Activated naive CD4-positive, alpha-beta T cell treated with anti-CD3 and anti-CD28 coated beads for 36 hours (primary cell): ENCODE measurements at regions not wholly inside any gene's neighbourhood (a gene's known extent, or its start where the extent isn't known, plus 50 kb on each side); places are given as distances from the start of the nearest gene placed in this dataset.
"Not testable (repeated sequence)": the region's sequence is repeated elsewhere in the genome, so short reads cannot be mapped to it uniquely, and the experiment has no call there.

Source experiments
- CTCF ChIA-PET: fragments of 350-600 bp; sonication (Branson Sonifier 250); formaldehyde crosslinking; loops from one replicate; lab custom pipeline; 2021; ENCODE audit warnings: antibody characterized with exemption; lab: Charles Lee
- DNase-seq: peaks from one replicate; pipeline ENCODE4 v3.0.0-alpha.2; 2020
- H3K27ac Mint-ChIP-seq: one replicate; pipeline ENCODE4 v1.8.0; 2021; ENCODE audit warnings: mild to moderate bottlenecking, mixed read lengths
- H3K27me3 Mint-ChIP-seq: one replicate; pipeline ENCODE4 v1.8.0; 2021; ENCODE audit warnings: low read depth, mixed read lengths
- H3K36me3 Mint-ChIP-seq: one replicate; pipeline ENCODE4 v1.8.0; 2021; ENCODE audit warnings: low read depth, mixed read lengths
- H3K4me1 Mint-ChIP-seq: one replicate; pipeline ENCODE4 v1.8.0; 2021; ENCODE audit warnings: low read depth, mixed read lengths
- H3K4me3 Mint-ChIP-seq: one replicate; pipeline ENCODE4 v1.8.0; 2021; ENCODE audit warnings: mild to moderate bottlenecking, moderate library complexity, mixed read lengths
- H3K9me3 Mint-ChIP-seq: one replicate; pipeline ENCODE4 v1.8.0; 2021; ENCODE audit warnings: mixed read lengths
- intact Hi-C: fragments of 100-400 bp; cut with micrococcal nuclease; formaldehyde crosslinking; loops from one replicate; pipeline ENCODE4 v1.15.1; 2023

DNA sequence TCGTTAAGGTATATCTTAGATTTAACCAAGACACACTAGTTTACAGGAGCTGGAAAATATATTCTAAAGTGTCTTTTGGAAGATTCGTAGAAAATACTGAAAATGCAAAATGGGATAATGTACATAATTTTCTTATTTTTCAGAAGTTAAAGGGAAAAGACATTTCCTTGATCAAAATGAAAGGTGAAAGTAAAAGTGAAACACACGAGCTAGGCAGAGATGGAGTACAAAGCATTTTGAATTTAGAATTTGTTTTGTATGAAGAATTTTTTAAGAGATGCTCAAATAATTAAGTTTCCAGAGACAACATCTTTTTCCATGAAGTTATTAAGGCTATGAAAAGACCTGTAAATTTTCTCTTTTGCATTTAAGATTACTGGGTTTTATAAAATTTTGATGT, 2192.6 kb upstream of the AGA start:
- H3K36me3 Mint-ChIP-seq, result no peaks in the 10 kb centered on the region
- CTCF ChIA-PET, result no interaction called here
- no peaks in the 10 kb centered on the region for H3K4me1 Mint-ChIP-seq
- peaks cover 13% of the 10 kb centered on the region for H3K9me3 Mint-ChIP-seq
- H3K4me3 Mint-ChIP-seq, result no peak overlapping the region
- intact Hi-C loops, result no loop called here
- no peak for DNase-seq
- no peak overlapping the region for H3K27ac Mint-ChIP-seq
- H3K27me3 Mint-ChIP-seq, result no peaks in the 10 kb centered on the region

DNA sequence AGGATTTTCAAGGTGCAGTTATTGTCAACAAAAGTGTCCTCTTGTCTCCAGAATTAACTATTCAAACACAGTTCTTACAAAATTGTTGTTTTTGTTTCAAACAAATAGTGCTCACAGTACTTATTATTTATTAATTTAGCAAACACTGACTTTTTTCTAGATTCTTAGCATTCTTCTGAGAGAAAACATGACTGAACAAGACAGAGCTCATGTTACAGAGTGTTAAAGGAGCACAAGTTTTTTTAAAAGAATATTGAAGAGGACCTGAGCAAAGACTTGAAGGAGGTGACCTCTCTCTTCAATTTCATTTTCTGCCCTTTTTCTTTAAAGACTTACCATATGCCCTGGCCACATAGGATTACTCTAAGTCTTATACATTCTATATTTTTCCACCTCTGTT, 2220.3 kb upstream of the AGA start:
- no peaks in the 10 kb centered on the region for H3K36me3 Mint-ChIP-seq
- no peak for DNase-seq
- no peak overlapping the region for H3K27ac Mint-ChIP-seq
- CTCF ChIA-PET, result no interaction called here
- H3K4me1 Mint-ChIP-seq, result no peaks in the 10 kb centered on the region
- no peak overlapping the region for H3K4me3 Mint-ChIP-seq
- intact Hi-C loops, result no loop called here
- H3K9me3 Mint-ChIP-seq, result peaks cover 16% of the 10 kb centered on the region
- H3K27me3 Mint-ChIP-seq, result no peaks in the 10 kb centered on the region

DNA sequence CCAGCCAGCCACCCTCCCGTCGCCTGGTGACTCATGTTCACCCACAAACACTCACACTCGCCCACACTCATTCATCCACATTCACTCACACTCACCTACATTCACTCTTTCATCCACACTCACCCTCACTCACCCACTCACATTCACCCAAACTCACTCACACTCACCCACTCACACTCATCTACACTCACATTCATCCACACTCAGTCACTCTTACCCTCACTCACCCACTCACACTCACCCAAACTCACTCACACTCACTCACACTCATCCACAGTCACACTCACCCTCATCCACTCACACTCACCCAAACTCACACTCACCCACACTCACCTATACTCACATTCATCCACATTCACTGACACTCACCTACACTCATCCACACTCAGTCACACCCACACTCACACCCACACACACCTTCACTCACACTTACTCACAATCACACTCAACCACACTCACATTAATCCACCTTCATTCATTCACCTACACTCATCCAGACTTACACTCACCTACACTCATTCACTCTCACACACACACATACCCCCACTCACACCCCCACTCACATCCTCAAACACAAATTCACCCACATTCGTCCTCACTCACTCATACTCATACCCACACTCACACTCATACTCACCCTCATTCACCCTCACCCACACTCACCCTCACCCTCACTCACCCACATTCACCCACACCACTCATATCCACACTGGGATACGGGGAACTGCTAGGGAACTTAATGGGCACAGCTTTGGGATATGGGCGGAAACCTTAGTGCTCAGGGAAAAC, 2221.6 kb upstream of the AGA start:
- no peaks in the 10 kb centered on the region for H3K4me1 Mint-ChIP-seq
- no peak for DNase-seq
- no peak overlapping the region for H3K4me3 Mint-ChIP-seq
- no peaks in the 10 kb centered on the region for H3K36me3 Mint-ChIP-seq
- H3K27me3 Mint-ChIP-seq, result no peaks in the 10 kb centered on the region
- intact Hi-C loops, result no loop called here
- H3K9me3 Mint-ChIP-seq, result peaks cover 16% of the 10 kb centered on the region
- H3K27ac Mint-ChIP-seq, result no peak overlapping the region
- CTCF ChIA-PET, result no interaction called here

DNA sequence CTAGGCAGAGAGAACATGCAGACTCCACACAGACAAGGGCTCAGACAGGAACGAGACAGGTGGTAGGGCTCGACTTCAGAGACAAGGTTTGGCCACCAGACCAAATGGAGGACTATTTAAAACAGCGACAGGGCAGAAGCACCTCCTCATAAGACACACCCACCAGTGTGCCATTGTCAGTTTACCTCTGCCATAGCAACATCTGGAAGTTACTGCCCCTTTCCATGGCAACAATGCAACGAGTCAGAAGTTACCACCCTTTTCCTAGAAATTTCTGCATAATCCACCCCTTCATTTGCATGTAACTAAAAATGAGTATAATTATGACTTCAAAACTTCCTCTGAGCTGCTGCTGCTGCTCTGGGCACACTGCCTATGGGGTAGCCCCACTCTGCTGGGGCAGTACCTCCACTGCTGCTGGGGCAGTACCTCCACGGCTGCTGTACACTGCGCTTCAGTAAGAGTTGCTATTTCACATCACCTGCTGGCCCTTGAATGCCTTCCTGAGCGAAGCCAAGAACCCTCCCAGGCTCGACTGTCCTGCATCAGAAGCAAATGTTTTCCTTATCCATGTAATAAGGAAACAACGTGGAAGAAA, 2222.3 kb upstream of the AGA start:
- Mint-ChIP-seq H3K36me3 (no peaks in the 10 kb centered on the region), H3K27me3 (no peaks in the 10 kb centered on the region), H3K27ac (no peak overlapping the region), H3K9me3 (peaks cover 16% of the 10 kb centered on the region), H3K4me3 (no peak overlapping the region), H3K4me1 (no peaks in the 10 kb centered on the region)
- intact Hi-C loops, result no loop called here
- DNase-seq, result peak; percentile 6
- CTCF ChIA-PET, result no interaction called here

DNA sequence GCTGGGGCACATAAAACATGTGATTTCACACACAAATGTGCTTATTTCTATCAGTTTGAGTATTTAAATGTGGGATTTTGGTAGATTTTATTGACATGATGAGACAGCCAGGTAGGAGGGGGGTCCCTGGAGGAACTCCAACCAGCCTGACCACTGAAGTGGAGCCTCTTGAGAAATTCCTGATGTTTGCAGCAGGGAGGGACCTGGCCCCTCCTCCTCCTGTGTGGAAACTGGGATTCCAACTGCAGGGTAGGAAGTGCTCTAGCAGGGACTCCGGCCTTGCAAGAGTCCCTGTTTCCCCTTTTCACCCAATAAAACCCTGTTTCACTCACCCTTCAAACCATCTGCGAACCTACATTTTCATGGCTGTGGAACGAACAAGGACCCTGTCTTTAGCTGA, 2224.0 kb upstream of the AGA start:
- H3K4me1 Mint-ChIP-seq, result no peaks in the 10 kb centered on the region
- CTCF ChIA-PET, result no interaction called here
- H3K9me3 Mint-ChIP-seq, result peaks cover 12% of the 10 kb centered on the region
- no peaks in the 10 kb centered on the region for H3K36me3 Mint-ChIP-seq
- no peak for DNase-seq
- intact Hi-C loops, result no loop called here
- no peak overlapping the region for H3K4me3 Mint-ChIP-seq
- no peaks in the 10 kb centered on the region for H3K27me3 Mint-ChIP-seq
- no peak overlapping the region for H3K27ac Mint-ChIP-seq

- Mint-ChIP-seq H3K36me3 (no peaks in the 10 kb centered on the region), H3K4me3 (no peak overlapping the region), H3K27me3 (no peaks in the 10 kb centered on the region), H3K27ac (no peak overlapping the region), H3K9me3 (peaks cover 6% of the 10 kb centered on the region), H3K4me1 (no peaks in the 10 kb centered on the region)
- DNase-seq, result no peak
- intact Hi-C loops, result no loop called here
- CTCF ChIA-PET, result no interaction called here
These were observed 2229.4 kb upstream of the AGA start for GRCh38 chr4:179671609-179672008.

- intact Hi-C loops, result no loop called here
- H3K36me3 Mint-ChIP-seq, result no peaks in the 10 kb centered on the region
- H3K27me3 Mint-ChIP-seq, result no peaks in the 10 kb centered on the region
- H3K27ac Mint-ChIP-seq, result no peak overlapping the region
- no peak overlapping the region for H3K4me3 Mint-ChIP-seq
- CTCF ChIA-PET, result no interaction called here
- peaks cover 27% of the 10 kb centered on the region for H3K9me3 Mint-ChIP-seq
- no peaks in the 10 kb centered on the region for H3K4me1 Mint-ChIP-seq
- no peak for DNase-seq
These were observed 2236.0 kb upstream of the AGA start for GRCh38 chr4:179678093-179678814.

DNA sequence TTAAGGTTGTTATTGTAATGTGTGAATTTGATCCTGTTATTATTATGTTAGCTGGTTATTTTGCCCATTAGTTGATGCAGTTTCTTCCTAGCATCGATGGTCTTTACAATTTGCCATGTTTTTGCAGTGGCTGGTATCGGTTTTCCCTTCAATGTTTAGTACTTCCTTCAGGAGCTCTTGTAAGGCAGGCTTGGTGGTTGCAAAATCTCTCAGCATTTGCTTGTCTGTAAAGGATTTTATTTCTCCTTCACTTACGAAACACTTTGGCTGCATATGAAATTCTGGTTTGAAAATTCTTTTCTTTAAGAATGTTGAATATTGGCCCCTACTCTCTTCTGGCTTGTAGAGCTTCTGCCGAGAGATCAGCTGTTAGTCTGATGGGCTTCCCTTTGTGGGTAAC, 2241.4 kb upstream of the AGA start:
- intact Hi-C loops, H3K4me1 Mint-ChIP-seq, H3K36me3 Mint-ChIP-seq, H3K4me3 Mint-ChIP-seq, H3K27me3 Mint-ChIP-seq, DNase-seq, H3K27ac Mint-ChIP-seq: not testable (repeated sequence)
- CTCF ChIA-PET, result interaction anchor here (0.6 kb wide), 1 partner anchor 61 kb away, joined by 4 read pairs; no protein-coding TSS in a partner anchor
- H3K9me3 Mint-ChIP-seq, result peaks cover 16% of the 10 kb centered on the region

DNA sequence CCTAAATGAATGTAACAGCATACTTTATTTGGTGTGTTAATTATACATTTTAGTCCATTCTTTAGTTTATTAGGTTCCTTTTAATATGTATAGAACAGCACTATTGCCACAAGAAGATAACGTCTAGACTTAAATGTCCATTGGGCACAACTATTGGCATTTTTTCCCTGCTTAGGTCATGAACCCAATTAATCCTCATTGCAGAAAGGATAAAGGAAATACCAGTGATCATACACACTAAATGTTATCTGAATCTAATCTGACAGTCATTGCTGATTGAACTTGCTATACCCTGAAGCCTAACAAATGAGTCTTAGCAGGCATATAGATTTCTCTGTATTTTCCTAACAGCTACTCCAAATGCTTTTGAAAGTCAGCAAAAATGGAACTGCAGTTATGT, 2250.0 kb upstream of the AGA start:
- Mint-ChIP-seq H3K4me3 (no peak overlapping the region), H3K27me3 (no peaks in the 10 kb centered on the region), H3K9me3 (no peaks in the 10 kb centered on the region), H3K27ac (no peak overlapping the region), H3K4me1 (no peaks in the 10 kb centered on the region), H3K36me3 (no peaks in the 10 kb centered on the region)
- no peak for DNase-seq
- intact Hi-C loops, result no loop called here
- CTCF ChIA-PET, result no interaction called here

DNA sequence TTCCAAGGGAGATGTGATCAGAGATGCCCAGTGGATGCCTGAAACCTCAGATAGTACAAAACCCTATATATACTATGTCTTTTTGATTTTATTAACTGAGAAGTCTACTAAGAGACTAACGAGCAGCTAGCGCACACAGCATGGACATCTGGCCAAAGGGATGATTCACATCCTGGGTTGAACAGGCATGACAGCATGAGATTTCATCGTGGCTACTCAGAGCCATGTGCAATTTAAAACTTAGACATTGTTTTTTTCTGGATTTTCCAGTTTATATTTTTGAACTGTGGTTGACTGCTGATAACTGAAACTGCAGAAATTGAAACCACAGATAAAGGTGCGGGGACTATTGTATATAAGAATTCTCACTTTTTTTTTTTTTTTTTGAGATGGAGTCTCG, 2252.9 kb upstream of the AGA start:
- intact Hi-C loops, result no loop called here
- Mint-ChIP-seq H3K4me3 (no peak overlapping the region), H3K27me3 (no peaks in the 10 kb centered on the region), H3K9me3 (no peaks in the 10 kb centered on the region), H3K4me1 (no peaks in the 10 kb centered on the region), H3K36me3 (no peaks in the 10 kb centered on the region), H3K27ac (no peak overlapping the region)
- DNase-seq, result no peak
- CTCF ChIA-PET, result no interaction called here

DNA sequence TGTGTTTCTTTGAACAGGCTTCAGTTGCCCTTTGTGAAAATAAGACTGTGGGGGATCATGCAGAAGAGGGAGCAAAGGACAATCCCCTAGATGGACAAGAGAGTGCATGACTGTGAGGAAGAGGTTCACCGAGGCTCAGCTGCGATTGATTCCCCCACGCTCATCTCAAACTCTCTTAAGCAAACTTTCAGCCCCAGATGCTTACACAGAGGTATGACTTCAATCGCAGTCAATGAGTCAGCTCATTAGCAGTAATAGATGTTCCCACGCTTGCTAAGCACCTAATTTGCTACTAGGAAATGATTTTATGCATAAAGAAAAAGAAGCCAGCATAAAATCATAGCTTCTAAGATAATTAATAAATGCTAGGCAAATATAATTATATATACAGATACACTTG, 2256.1 kb upstream of the AGA start:
- no peak overlapping the region for H3K27ac Mint-ChIP-seq
- H3K4me1 Mint-ChIP-seq, result no peaks in the 10 kb centered on the region
- H3K4me3 Mint-ChIP-seq, result no peak overlapping the region
- CTCF ChIA-PET, result no interaction called here
- H3K36me3 Mint-ChIP-seq, result no peaks in the 10 kb centered on the region
- DNase-seq, result no peak
- intact Hi-C loops, result no loop called here
- H3K9me3 Mint-ChIP-seq, result no peaks in the 10 kb centered on the region
- no peaks in the 10 kb centered on the region for H3K27me3 Mint-ChIP-seq

GRCh38 chr4:179709961-179710624, 2267.9 kb upstream of the AGA start:
- intact Hi-C loops, result no loop called here
- CTCF ChIA-PET, result interaction anchor here (0.7 kb wide), 1 partner anchor 29 kb away, joined by 6 read pairs; no protein-coding TSS in a partner anchor
- H3K27ac Mint-ChIP-seq, result no peak overlapping the region
- peaks cover 2% of the 10 kb centered on the region for H3K9me3 Mint-ChIP-seq
- DNase-seq, result no peak
- H3K27me3 Mint-ChIP-seq, result no peaks in the 10 kb centered on the region
- no peaks in the 10 kb centered on the region for H3K36me3 Mint-ChIP-seq
- no peak overlapping the region for H3K4me3 Mint-ChIP-seq
- no peaks in the 10 kb centered on the region for H3K4me1 Mint-ChIP-seq
